OCI-LY1 (cell line): ENCODE measurements at regions not wholly inside any gene's neighbourhood (a gene's known extent, or its start where the extent isn't known, plus 50 kb on each side); places are given as distances from the start of the nearest gene placed in this dataset.

Source experiments
- H2AFZ ChIP-seq: fragments of 200-600 bp; sonication (generic), shearing (Covaris generic); 2 replicates; pipeline ENCODE4 v1.6.0; 2014; ENCODE audit warnings: antibody characterized with exemption, mild to moderate bottlenecking, low read length
- H3F3A ChIP-seq: fragments of 200-600 bp; sonication (generic), shearing (Covaris generic); 2 replicates; pipeline ENCODE4 v1.6.0; 2014; ENCODE audit warnings: mild to moderate bottlenecking, antibody characterized with exemption, low read length, moderate library complexity; ENCODE audit not compliant: insufficient read depth
- H3K27ac ChIP-seq: fragments of 200-600 bp; sonication (generic); 2 replicates; pipeline ENCODE4 v1.5.1; 2014; ENCODE audit warnings: low read length, mixed run types, mild to moderate bottlenecking, low read depth; ENCODE audit not compliant: poor library complexity, severe bottlenecking
- H3K27me3 ChIP-seq: fragments of 200-600 bp; sonication (generic); 2 replicates; pipeline ENCODE4 v1.6.0; 2014; ENCODE audit warnings: antibody characterized with exemption, mild to moderate bottlenecking, low read length, moderate library complexity; ENCODE audit not compliant: insufficient read depth
- H3K36me3 ChIP-seq: fragments of 200-600 bp; sonication (generic); 2 replicates; pipeline ENCODE4 v1.6.1; 2014; ENCODE audit warnings: mild to moderate bottlenecking, antibody characterized with exemption, low read length, moderate library complexity, mixed read lengths; ENCODE audit not compliant: insufficient read depth
- H3K4me1 ChIP-seq: fragments of 200-600 bp; sonication (generic); 2 replicates; pipeline ENCODE4 v1.5.1; 2014; ENCODE audit warnings: mild to moderate bottlenecking, low read length, moderate library complexity; ENCODE audit not compliant: insufficient read depth, severe bottlenecking
- H3K4me2 ChIP-seq: fragments of 200-600 bp; sonication (generic), shearing (Covaris generic); 2 replicates; pipeline ENCODE4 v1.6.1; 2014; ENCODE audit warnings: low read length
- H3K4me3 ChIP-seq: fragments of 200-600 bp; sonication (generic); 2 replicates; pipeline ENCODE4 v1.5.1; 2014; ENCODE audit warnings: low read length, low read depth, mild to moderate bottlenecking, mixed read lengths; ENCODE audit not compliant: poor library complexity, severe bottlenecking
- H3K79me2 ChIP-seq: fragments of 200-600 bp; shearing (Covaris generic); 2 replicates; pipeline ENCODE4 v1.6.1; 2016; ENCODE audit warnings: mixed run types, low read length, mixed read lengths; ENCODE audit not compliant: insufficient read depth
- H3K9ac ChIP-seq: fragments of 200-600 bp; sonication (generic), shearing (Covaris generic); 2 replicates; pipeline ENCODE4 v1.6.1; 2014; ENCODE audit warnings: mild to moderate bottlenecking, low read length, mixed read lengths
- H3K9me2 ChIP-seq: fragments of 200-600 bp; sonication (generic), shearing (Covaris generic); 2 replicates; pipeline ENCODE4 v1.6.1; 2014; ENCODE audit warnings: low read depth, mild to moderate bottlenecking, low read length, mixed read lengths
- H3K9me3 ChIP-seq: fragments of 200-600 bp; shearing (Covaris generic); 2 replicates; pipeline ENCODE4 v1.6.1; 2014; ENCODE audit warnings: low read length, mixed read lengths
- H4K20me1 ChIP-seq: fragments of 200-600 bp; sonication (generic), shearing (Covaris generic); 2 replicates; pipeline ENCODE4 v1.6.0; 2016; ENCODE audit warnings: mild to moderate bottlenecking, low read length; ENCODE audit not compliant: insufficient read depth
- EZH2 ChIP-seq: fragments of 200-600 bp; sonication (generic), shearing (Covaris generic); IDR thresholded peaks from 2 replicates; pipeline ENCODE4 v1.8.0; 2017; ENCODE audit warnings: borderline replicate concordance, mixed run types, mild to moderate bottlenecking, antibody characterized with exemption, low read length, moderate library complexity, mixed read lengths
- TF ChIP-seq, protein P1 (sequence below): fragments of 200-600 bp; sonication (generic), shearing (Covaris generic); IDR thresholded peaks from 2 replicates; pipeline ENCODE4 v1.5.1; 2017; ENCODE audit warnings: mild to moderate bottlenecking, antibody characterized with exemption, low read length, moderate library complexity, mixed read lengths

DNA sequence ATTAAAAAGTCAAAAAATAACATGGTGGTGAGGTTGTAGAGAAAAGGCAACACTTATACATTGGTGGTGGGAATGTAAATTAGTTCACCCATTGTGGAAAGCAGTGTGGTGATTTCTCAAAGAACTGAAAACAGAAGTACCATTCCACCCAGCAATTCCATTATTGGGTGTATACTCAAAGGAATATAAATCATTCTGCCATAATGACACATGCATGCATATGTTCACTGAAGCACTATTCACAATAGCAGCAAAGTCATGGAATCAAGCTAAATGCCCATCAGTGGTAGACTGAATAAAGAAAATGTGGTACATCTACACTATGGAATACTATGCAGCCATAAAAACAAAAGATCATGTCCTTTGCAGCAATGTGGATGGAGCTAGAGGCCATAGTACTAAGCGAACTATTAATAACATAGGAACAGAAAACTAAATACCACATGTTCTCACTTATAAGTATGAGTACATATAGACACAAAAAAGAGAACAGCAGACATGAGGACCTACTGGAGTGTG lies 66.1 kb upstream of the MKLN1 start:
- Histone ChIP-seq H3K27ac (no peak overlapping the region), H3K4me1 (peaks cover 13% of the 10 kb centered on the region), H3K9me3 (no peaks in the 10 kb centered on the region), H3K27me3 (no peaks in the 10 kb centered on the region), H3F3A (no peaks in the 10 kb centered on the region), H3K79me2 (no peaks in the 10 kb centered on the region), H3K36me3 (no peaks in the 10 kb centered on the region; the same call in 1 of the 2 replicates), H3K9me2 (no peaks in the 10 kb centered on the region), H4K20me1 (no peaks in the 10 kb centered on the region), H3K9ac (no peak overlapping the region), H3K4me2 (no peak overlapping the region), H3K4me3 (no peak overlapping the region), H2AFZ (no peak overlapping the region)
- TF ChIP-seq EZH2: no peak
- TF ChIP-seq, protein P1, sequence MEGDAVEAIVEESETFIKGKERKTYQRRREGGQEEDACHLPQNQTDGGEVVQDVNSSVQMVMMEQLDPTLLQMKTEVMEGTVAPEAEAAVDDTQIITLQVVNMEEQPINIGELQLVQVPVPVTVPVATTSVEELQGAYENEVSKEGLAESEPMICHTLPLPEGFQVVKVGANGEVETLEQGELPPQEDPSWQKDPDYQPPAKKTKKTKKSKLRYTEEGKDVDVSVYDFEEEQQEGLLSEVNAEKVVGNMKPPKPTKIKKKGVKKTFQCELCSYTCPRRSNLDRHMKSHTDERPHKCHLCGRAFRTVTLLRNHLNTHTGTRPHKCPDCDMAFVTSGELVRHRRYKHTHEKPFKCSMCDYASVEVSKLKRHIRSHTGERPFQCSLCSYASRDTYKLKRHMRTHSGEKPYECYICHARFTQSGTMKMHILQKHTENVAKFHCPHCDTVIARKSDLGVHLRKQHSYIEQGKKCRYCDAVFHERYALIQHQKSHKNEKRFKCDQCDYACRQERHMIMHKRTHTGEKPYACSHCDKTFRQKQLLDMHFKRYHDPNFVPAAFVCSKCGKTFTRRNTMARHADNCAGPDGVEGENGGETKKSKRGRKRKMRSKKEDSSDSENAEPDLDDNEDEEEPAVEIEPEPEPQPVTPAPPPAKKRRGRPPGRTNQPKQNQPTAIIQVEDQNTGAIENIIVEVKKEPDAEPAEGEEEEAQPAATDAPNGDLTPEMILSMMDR: no peak

DNA sequence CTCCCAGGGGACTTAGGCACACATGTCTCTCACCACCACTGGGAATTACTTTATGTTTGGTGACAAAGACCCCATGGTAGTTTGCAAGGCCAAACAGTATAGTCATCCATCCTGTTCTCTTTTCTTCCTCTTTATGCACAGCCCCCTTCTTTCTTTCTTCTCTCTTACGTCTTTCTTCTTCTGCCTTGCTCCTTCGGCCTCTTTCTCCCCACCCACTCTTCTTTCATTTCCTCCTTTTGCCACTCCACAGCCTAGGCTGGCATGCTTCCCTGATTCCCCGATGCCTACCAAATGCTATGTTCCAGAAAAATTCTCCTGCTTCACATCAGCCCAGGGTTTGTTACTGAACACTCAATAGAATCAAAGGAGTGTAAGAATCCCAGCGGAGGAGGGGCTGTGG lies 62.4 kb upstream of the MKLN1 start:
- no peak overlapping the region for H3K27ac ChIP-seq
- no peak for TF ChIP-seq EZH2
- TF ChIP-seq, protein P1: no peak
- no peak overlapping the region for H2AFZ ChIP-seq
- no peak overlapping the region for H3K9ac ChIP-seq
- H3K27me3 ChIP-seq: no peaks in the 10 kb centered on the region
- peaks cover 4% of the 10 kb centered on the region; the same call in 1 of the 2 replicates for H3K9me3 ChIP-seq
- H3K9me2 ChIP-seq: no peaks in the 10 kb centered on the region
- no peak overlapping the region for H3K4me2 ChIP-seq
- H3K4me3 ChIP-seq: no peak overlapping the region
- H3K36me3 ChIP-seq: no peaks in the 10 kb centered on the region
- no peaks in the 10 kb centered on the region for H3K79me2 ChIP-seq
- no peaks in the 10 kb centered on the region for H3F3A ChIP-seq
- peaks cover 13% of the 10 kb centered on the region for H3K4me1 ChIP-seq
- no peaks in the 10 kb centered on the region for H4K20me1 ChIP-seq

DNA sequence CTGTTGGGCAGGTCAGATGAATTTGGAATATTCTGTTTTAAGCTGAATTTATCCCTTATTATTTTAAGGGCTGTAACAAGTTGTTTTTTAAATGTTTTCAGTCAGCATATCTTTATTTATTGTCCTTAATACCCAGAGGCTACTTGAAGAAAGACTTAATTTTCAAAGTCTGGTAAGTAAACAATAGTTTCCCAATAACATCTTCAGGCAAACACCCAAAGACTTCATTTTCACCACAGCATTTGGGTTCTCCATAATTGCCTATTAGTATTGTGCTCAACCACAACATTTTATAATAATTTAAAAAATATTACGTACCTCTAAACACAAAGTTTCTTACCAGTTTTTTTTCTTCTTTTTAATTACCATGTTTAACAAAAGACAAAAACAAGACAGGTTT lies 60.0 kb upstream of the MKLN1 start:
- Histone ChIP-seq H2AFZ (no peak overlapping the region), H3K36me3 (no peaks in the 10 kb centered on the region), H3K27me3 (no peaks in the 10 kb centered on the region), H3K9me2 (no peaks in the 10 kb centered on the region), H3K9ac (no peak overlapping the region), H3K4me3 (no peak overlapping the region), H3K9me3 (peaks cover 4% of the 10 kb centered on the region; the same call in 1 of the 2 replicates), H3K4me1 (peaks cover 13% of the 10 kb centered on the region), H3K27ac (no peak overlapping the region), H3K79me2 (no peaks in the 10 kb centered on the region), H3K4me2 (no peak overlapping the region), H4K20me1 (no peaks in the 10 kb centered on the region), H3F3A (no peaks in the 10 kb centered on the region)
- TF ChIP-seq, protein P1: no peak
- TF ChIP-seq EZH2: no peak
